NCI-H69 (cell line): ENCODE measurements at regions not wholly inside any gene's neighbourhood (a gene's known extent, or its start where the extent isn't known, plus 50 kb on each side); places are given as distances from the start of the nearest gene placed in this dataset.

Experiments
- DNase-seq: peaks from one replicate; lab custom pipeline; 2025; lab: John Stamatoyannopoulos, UW

- DNase-seq, result no peak
Observed at GRCh38 chr5:167479779-167480178, 811.7 kb upstream of the WWC1 start.

- no peak for DNase-seq
Observed at GRCh38 chr5:167481345-167481744, 810.1 kb upstream of the WWC1 start.

DNA sequence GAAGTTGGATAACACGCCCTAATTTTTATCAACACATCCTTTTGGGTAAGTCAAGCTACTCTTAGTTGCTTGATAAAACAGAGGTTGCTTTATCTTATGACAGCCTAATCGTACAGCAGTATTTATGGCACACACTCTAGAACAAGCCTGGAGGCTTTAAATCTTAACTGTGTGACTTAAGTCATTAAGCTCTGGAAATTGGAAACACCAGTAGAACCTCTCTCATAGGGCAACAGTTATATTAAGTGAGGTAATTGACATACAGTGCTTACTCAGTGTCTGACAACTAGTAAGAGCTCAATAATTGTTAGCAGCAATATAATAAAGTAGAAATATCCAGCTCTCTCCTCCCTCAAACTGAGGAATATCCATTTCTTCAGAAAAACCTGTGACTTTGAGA is 808.9 kb upstream of the WWC1 start:
- DNase-seq, result no peak

DNA sequence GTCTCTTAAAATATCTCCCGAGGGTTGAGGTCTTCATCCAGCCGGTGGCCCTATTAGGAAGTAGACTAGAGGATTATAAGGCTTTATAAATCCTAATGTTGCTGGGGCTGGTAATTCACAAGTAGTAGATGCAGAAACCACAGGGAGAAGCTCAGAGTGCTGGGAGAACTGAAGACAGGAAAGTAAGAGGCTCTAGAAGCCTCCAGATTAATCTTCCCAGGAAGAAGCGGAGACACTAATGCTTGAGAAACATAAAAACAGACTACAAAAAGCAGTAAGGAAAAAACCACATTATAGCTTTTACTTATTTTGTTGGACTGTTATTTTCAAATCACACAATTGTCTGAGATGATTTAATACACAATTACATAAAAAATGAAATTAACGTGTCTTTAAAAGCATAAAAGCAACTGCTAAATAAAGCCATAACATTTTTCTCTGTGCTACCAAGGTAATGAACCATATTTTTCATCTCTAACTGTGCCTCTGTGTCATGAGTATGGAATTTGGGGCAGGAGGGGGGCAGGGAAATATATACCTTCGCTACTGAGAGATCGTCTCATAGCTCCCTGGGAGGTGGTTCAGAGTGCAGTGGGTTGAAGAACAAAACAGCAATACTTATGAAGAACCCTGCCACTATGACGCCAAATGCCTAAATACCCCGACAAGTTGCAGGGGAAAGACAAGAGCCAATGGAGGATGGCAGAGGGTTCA is 806.2 kb upstream of the WWC1 start:
- no peak for DNase-seq

GRCh38 chr5:167488371-167488770 is 803.1 kb upstream of the WWC1 start:
- no peak for DNase-seq

GRCh38 chr5:167489202-167489601 is 802.2 kb upstream of the WWC1 start:
- DNase-seq, result no peak

- no peak for DNase-seq
Observed at GRCh38 chr5:167503926-167504720, 787.3 kb upstream of the WWC1 start.

DNA sequence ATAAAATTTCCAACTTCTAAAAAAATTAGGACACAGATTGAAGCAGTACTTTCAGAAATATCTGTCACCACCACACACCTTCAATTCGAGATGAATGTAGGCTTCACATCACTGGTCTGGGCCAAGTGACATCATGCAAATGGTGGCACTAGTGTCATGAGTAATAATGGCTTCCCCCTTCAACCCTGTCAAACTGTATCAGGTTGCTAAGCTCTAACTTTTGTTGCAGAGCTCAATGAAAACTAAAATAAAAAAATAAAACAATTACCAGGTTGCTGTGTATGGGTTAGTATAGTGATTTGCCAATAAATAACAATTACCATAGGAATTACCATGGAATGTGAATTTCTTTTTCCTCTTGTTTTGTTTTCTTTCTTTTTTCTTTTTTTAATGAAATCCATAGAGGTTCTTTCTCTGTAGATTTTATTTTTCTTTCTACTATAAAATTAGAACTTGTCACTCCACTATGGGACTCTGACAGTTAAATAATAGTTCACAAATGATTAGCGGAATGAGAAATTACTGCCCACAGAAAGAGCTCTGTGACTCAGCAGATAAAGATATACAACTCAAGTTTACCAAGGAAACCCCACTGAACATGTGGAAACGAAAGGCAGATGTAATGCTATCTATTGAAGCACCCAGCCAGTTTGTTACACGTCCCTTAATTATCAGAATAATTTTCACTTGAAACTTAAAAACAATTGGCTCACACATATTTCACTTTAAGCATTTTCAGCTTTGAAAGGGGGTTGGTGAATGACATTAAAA is 783.8 kb upstream of the WWC1 start:
- no peak for DNase-seq

- no peak for DNase-seq
Observed at GRCh38 chr5:167509076-167509475, 782.4 kb upstream of the WWC1 start.

GRCh38 chr5:167511276-167511675 is 780.2 kb upstream of the WWC1 start:
- no peak for DNase-seq

- DNase-seq, result no peak
Observed at GRCh38 chr5:167512111-167512510, 779.3 kb upstream of the WWC1 start.

- DNase-seq, result peak; percentile 84
Observed at GRCh38 chr5:167513381-167513780, 778.1 kb upstream of the WWC1 start.

GRCh38 chr5:167514461-167514860 is 777.0 kb upstream of the WWC1 start:
- no peak for DNase-seq

DNA sequence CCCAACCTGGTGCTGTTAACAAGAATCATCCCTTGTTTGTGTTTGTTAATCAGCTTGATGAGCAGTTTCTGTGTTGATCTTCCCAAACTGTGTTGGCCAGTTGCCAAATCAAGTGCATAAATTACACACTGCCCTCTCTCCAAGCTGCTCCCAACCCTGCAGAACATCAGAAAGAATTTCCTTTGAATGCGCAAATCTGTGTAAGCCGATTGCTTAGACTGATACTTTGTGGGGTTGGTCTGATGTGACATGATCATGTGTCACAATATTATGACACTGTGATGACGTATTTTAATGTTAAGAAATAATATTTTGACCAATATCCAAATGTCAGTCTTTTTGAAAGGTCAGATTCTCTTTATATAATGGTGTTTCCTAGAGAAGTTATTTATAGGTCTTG is 766.4 kb upstream of the WWC1 start:
- peak; percentile 42 for DNase-seq

DNA sequence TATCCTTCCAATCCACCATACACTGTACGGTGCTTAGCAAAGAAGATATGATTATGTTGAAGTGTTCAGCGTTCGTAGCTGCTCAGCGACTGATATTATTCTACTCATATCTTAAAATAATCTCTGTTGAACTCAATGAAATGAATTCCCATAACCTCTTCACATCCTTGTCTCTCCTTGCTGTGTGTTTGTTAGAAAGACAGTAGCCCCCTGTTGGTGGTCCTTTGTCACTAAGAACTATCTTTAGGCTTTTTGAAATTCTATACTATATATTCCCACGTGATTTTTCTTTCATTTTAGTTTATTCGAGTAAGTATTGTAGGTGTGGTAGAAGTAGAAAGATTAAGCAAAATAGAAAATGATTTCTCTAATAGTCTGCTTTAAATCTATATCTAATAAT is 762.8 kb upstream of the WWC1 start:
- DNase-seq, result no peak

- no peak for DNase-seq
Observed at GRCh38 chr5:167530548-167530947, 760.9 kb upstream of the WWC1 start.

- DNase-seq, result no peak
Observed at GRCh38 chr5:167533814-167534795, 757.3 kb upstream of the WWC1 start.

DNA sequence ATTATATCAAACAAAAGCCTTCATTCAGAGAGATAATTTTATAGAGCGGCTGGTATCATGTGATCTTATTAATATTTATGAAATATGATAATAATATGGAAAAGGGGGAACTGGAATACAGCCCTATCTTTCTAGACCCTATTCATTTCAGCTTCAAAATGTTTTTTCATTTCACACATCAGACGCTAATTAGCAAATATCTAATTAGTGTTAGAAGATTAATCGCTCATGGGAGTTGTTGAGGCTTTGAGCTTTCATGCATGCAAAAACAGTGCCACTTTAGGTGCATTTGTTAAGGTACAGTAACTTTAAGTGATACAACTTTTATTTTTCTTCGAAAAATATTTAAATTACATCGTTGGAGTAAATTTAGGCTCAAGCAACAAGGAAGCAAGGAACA is 751.7 kb upstream of the WWC1 start:
- DNase-seq, result no peak

DNA sequence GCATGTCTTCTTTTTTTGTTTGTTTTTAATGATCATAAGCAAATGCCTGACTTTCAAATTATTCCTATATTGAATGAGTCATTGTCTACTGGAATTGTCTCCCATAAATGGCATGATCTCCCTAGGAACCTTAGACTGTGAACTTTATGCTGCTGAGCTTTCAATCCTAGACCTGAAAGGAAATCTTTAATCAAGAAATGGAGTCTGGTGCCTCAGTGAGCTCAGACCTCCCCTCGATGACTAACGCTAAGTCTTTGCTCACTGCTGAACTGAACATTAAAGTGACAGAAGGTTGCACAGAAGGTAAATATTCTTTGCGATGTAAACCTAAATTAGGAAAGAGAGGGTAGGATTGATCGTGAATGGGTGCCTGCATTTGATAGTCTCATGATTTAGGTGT is 745.2 kb upstream of the WWC1 start:
- DNase-seq, result no peak

DNA sequence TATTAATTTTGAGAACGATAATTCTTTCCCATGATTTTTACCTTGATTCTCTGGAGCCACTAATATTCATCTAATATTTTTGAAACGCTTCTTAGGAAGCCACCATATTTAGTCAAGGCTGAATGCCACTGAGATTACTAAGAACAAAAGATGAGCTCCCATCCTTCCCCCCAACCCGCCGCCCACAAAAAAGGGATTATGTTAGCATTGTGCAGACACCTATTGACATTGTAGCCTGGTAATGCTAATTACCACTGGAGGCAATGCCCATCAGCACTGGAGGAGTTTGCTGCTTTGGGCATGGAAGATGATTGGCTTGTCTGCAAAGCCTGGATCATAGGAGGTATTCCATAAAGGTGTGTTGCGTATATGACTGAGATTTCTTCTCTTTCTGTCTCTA is 739.1 kb upstream of the WWC1 start:
- no peak for DNase-seq

DNA sequence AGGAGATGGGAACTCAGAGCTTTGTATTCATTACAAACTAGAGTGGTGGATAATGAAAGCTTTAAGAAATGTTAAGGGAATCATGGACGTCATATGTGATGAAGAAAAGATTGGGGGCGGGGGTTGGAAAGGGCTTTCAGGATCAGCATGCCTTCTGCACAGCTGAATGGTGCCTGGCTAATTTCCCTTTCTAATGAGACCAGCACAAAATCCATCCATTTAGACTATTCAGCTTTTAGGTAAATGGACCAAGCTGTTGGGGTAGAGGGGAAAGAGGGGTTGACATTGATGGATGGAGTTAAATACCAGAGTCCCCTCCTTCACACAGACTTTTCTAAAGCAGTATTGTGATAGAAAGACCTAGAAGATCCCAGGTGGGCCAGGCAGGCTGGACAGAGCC is 737.9 kb upstream of the WWC1 start:
- no peak for DNase-seq
